Gastrocnemius medialis (tissue), 4 donors: ENCODE measurements at regions not wholly inside any gene's neighbourhood (a gene's known extent, or its start where the extent isn't known, plus 50 kb on each side); places are given as distances from the start of the nearest gene placed in this dataset.

Experiments used
- POLR2A ChIP-seq, 2 donors: fragments of 450-650 bp; IDR thresholded peaks; one replicate each; pipeline ENCODE4 v1.6.1; 2017; ENCODE audit warnings: antibody characterized with exemption in 2 of 2, mild to moderate bottlenecking in 2 of 2, moderate library complexity in 2 of 2
- TF ChIP-seq, protein P1 (sequence below), 5 experiments: fragments of 450-650 bp in 3 of 5; fragments of 200-600 bp in 2 of 5; sonication (generic) in 2 of 5; IDR thresholded peaks in 4 of 5; conservative IDR thresholded peaks in 1 of 5; 1 replicate in 4 of 5; 2 replicates in 1 of 5; pipeline ENCODE4 v1.5.1; 2016 to 2019; ENCODE audit warnings: antibody characterized with exemption in 5 of 5, mild to moderate bottlenecking in 3 of 5, moderate library complexity in 3 of 5

DNA sequence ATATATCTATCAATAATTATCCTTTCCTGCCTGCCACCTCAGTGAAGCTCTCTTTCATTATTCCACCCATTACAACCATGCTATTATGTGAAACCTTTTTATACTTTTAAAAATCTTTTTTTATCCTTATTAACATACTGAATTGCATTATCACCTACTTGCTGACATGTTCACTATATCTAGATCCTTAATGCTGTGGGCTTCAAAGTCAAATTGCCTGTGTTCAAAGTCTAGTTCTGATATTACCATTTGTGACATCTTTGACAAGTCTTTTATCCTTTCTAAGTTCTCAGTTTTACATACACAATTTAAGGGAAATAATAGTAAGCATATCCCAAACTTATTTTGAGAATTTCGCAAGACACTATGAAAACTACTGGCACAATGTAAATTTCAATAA is 2239.4 kb downstream of the LRRC4C start:
- TF ChIP-seq, protein P1, sequence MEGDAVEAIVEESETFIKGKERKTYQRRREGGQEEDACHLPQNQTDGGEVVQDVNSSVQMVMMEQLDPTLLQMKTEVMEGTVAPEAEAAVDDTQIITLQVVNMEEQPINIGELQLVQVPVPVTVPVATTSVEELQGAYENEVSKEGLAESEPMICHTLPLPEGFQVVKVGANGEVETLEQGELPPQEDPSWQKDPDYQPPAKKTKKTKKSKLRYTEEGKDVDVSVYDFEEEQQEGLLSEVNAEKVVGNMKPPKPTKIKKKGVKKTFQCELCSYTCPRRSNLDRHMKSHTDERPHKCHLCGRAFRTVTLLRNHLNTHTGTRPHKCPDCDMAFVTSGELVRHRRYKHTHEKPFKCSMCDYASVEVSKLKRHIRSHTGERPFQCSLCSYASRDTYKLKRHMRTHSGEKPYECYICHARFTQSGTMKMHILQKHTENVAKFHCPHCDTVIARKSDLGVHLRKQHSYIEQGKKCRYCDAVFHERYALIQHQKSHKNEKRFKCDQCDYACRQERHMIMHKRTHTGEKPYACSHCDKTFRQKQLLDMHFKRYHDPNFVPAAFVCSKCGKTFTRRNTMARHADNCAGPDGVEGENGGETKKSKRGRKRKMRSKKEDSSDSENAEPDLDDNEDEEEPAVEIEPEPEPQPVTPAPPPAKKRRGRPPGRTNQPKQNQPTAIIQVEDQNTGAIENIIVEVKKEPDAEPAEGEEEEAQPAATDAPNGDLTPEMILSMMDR (IDR thresholded peaks at IDR 0.05 in 4 of 5, conservative IDR thresholded peaks at IDR 0.05 in 1 of 5) = no peak
- no peak for TF ChIP-seq POLR2A (IDR thresholded peaks at IDR 0.05)
